HG03175 (cell line): ENCODE measurements at regions not wholly inside any gene's neighbourhood (a gene's known extent, or its start where the extent isn't known, plus 50 kb on each side); places are given as distances from the start of the nearest gene placed in this dataset.

Experiments used
- ATAC-seq: cut with Tn5 transposase; IDR thresholded peaks from one replicate; pipeline ENCODE4 v1.9.1; 2021; ENCODE audit warnings: mild to moderate bottlenecking, moderate library complexity; ENCODE audit not compliant: unreplicated experiment

GRCh38 chr18:30929718-30930117, 112.8 kb downstream of the DSC3 start:
- ATAC-seq, result no peak

GRCh38 chr18:30929065-30929464, 113.5 kb downstream of the DSC3 start:
- ATAC-seq, result no peak

DNA sequence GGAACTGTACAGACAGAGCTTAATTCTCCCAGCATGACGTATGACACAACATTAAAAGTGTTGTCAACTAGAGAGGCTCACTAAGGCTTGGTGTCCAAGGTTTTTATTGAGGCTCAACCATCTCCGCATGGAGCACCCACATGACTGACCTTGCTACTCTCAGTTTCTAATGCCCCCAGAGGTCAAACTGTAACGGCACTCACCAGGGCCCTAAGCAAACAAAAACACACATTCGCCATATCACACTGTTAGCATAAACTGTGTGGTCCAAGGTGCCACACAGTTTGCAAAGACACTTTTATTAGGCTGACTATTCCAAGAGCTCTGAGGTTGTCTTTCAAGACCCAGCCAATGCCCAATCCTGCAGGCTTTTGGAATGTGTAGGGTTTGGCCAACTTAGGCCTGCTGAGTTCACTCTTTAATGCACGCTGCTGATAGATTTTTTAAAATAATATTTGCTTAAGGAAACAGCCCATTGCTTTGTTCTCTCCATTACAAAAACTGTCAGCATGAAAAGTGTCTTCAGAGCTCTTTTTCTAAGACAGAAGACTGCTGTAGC, 114.9 kb downstream of the DSC3 start:
- ATAC-seq, result no peak

DNA sequence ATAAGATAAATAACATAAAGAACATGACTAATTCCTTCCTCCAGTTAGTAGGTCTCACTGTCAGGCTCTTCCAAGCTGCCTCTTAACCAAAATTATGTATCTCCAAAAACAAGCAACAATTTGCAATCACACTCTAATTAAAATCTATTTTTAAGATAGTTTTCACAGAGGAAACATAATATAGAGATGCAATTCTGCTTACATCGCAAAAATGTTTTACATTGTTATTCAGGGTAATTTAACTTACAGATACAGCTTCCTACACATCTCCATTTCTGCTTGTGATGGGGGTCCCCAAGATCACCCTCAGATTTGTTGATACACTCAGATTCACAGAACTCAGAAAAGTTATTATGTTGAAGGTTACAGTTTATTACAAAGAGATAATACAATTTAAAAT, 115.5 kb downstream of the DSC3 start:
- ATAC-seq, result no peak

DNA sequence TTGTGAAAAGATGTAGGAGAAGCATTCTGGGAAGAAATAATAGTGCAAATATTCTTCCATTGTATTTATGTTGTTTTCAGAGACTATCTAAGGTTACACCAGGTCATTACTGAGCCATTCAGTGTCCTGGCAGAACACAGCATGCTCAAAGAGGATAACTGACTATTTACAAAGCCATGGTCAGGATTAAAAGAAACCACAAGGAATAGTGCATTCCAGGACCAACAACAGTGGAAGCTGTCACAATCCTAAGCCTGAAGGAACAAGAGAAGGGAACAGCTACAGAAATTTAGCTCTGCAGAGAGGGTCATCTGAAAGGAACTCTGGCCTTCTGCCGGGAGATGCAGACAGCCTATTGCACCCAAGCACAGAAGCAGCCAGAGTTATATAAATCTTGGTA, 116.7 kb downstream of the DSC3 start:
- no peak for ATAC-seq

DNA sequence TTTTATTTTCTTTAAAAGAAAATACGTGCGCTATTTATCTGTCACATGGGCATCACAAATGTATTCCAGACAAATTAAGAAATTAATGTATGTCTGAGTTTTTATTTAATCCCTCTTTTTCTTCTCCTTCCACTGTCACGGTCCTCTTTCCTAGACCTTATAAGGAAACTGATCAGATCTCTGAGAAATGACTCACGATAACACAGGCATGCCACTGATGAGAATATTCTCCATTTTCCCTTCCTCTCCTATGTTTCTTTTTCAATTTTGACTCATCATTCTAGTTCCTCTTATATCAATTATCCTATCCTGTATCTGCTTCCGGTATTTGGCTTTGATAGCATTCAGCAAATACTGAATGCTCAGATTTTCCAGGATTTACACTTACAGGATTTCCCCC, 121.8 kb downstream of the DSC3 start:
- no peak for ATAC-seq

- ATAC-seq, result no peak
These were observed 122.2 kb downstream of the DSC3 start for GRCh38 chr18:30920351-30920750.

- no peak for ATAC-seq
These were observed 124.9 kb downstream of the DSC3 start for GRCh38 chr18:30917651-30918050.

GRCh38 chr18:30915336-30915988, 127.1 kb downstream of the DSC3 start:
- no peak for ATAC-seq

DNA sequence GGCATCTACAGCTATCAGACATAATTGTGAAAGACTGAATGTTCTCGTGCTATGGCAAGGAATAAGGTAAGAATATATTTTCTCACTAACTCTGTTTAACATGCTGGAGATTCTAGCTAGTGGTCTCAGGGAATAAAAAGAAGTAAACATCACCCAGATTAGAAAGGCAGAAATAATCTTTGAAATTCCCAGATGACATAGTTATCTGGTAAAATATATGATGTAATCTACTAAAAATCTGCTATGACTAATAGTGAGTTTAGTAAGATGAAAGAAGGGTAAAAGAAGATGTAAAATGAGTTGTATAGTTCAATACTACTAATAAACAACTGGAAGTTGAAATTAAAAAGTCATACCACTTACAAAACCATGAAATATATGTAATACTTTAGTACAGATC, 134.2 kb downstream of the DSC3 start:
- no peak for ATAC-seq

DNA sequence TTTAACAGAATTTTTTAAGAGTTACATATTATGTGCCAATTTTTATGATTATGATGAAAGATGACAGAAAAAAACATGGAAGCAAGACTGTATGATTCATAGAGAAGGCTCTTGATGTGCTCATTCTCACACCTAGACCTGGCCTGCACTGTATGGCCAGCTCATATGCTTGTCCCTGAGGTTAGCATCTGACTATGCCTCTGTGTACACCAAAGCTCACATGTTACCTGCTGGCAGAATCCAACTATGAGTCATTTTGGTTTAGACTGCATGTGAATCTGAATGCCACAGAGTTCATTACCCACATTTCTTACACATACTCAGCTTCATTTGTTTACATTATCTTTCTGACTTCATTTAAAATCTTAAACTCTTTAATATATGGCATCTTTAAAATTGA, 139.0 kb downstream of the DSC3 start:
- no peak for ATAC-seq

DNA sequence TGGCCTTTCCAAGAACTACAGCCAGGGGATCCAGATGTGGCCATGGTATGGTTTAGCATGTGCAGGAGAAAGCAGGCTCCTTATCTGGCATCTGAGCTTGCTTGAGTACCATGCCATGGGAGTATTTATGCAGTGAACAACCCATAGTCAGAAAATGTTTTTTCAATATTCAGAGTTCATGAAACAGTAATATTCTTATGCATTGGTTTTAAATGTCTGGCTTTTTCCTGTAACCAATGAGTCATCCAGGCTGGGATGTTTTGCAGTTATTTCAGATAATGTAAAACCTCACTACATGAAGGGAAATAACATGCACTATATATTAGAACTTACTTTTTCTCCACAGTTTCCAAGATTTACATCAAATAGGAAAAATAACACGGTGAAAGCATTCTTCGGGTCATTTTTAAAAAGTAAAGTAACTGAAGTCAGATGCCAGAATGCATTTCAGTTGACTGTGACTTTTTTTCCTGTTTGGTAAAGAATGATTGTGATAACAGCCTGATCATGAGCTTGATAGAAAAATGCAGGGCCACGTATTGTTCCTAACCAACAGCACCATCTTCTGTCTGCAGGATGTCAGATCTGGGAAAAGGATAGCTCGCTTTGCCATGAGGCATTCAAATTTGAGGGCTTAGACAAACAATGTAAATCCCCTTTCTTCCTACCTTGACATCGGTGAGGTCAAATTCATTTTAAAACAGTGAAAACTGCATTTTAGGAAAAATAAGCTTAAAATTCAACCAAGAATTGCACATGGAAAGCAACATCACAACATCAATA, 152.8 kb downstream of the DSC3 start:
- ATAC-seq, result no peak

GRCh38 chr18:30888344-30888743, 154.2 kb downstream of the DSC3 start:
- no peak for ATAC-seq

GRCh38 chr18:30886998-30887397, 155.5 kb downstream of the DSC3 start:
- ATAC-seq, result no peak

GRCh38 chr18:30870466-30870865, 172.1 kb downstream of the DSC3 start:
- ATAC-seq, result no peak

DNA sequence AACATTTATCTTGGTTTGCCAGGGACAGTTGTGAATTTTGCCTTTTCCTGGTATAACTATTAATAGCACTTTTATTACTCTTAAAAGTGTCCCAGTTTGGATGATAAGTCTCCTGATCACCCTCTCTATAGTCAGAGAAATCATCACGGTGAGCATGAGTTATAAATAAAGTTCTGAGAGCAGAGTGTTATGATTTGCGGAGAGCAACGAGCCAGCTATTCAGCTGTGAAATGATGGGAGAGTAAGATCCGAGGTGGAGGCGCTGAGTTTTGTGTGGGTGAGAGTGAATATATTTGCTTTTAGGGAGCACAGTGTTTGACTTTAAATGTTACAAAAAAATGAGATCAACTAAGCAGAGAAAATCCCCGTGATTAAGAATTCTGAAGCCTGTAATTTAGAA, 179.6 kb downstream of the DSC3 start:
- no peak for ATAC-seq

GRCh38 chr18:30860741-30861140, 181.8 kb downstream of the DSC3 start:
- no peak for ATAC-seq

DNA sequence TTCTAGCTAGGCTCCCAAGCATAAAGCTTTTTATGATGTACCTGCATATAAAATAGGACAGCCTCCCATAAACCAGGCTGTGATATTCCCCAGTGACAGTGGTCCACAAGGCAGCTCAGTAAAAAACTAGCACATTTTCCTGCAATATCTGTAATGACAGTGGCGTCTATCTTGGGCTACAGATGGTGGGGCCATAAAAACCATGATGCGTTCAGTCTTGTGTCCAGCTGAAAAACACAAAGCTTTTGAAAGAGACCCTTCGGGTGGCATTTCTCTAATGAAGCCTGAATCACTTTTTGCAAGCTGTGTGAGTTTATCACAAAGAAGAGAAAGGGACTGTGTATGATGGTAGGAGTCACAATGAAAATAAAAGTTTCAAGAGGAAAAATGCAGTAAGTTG, 183.5 kb downstream of the DSC3 start:
- no peak for ATAC-seq

GRCh38 chr18:30858560-30858959, 184.0 kb downstream of the DSC3 start:
- ATAC-seq, result no peak

DNA sequence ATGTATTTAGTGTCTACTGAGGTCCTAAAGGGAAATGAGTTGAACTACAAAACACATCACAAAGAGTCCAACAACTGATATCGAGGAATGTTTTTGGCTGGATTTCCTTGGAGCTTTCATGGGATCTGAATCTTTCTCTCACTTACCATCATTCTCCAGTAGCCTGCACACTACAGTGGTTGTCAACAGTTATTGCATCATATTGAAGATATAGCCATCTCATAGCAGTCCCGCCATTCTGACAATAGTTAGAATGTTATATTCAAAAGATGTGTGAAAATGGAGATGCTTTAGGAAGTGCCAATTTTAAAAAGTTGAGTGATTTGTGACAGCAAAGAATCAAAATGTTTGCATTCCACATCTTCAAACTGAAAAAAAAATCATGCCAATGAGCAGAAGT, 186.8 kb downstream of the DSC3 start:
- no peak for ATAC-seq

DNA sequence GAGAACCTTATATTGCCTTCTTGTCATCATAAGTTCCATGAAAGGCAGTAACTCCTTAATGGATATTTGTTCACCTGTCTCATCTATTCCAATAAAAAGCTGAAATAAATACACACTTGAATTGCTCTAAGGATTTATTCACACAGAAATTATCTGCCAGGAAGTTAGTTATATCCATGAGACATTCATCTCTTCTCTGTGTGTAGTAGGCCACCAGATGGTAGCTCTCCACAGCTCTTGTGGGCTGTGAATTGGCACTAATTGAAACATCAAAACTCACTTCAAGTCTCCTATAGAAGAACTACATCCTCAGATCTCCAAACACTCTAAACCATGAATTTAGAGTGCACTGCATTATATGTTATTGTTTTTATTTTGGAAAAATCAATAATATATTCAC, 189.6 kb downstream of the DSC3 start:
- ATAC-seq, result no peak

DNA sequence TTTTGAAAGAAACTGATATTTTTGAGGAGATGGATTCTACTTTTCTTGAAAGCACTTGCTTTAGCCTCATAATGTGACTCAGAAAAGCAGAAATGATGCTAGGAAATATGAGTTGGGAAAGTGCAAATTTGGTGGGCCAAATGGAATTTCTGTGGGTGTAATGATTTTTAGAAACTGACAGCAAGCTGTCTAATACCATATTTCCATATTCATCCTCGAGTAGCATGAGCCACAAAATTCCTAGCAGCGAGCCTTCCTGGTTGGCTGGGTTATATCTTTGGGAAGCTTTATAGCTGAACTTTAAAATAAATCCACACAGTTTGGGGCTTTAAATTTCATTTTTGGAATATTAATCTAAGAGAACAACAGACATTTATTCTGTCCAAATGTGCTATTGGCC, 190.0 kb downstream of the DSC3 start:
- no peak for ATAC-seq
